A673 (cell line): ENCODE measurements at regions not wholly inside any gene's neighbourhood (a gene's known extent, or its start where the extent isn't known, plus 50 kb on each side); places are given as distances from the start of the nearest gene placed in this dataset.

ENCODE experiments used
- BruUV-seq: library from RNA; stranded (reverse); fragments of 400-500 nt; replicated peaks from 2 replicates; lab custom pipeline; 2021; lab: Mats Ljungman, UMichigan
- CTCF ChIA-PET: fragments of 300-600 bp; sonication (Branson Sonifier 250); formaldehyde crosslinking; loops from one replicate; lab custom pipeline; 2022; ENCODE audit warnings: antibody characterized with exemption; lab: Charles Lee
- POLR2A ChIA-PET: fragments of 300-600 bp; sonication (Branson Sonifier 250); formaldehyde crosslinking; loops from one replicate; lab custom pipeline; 2022; ENCODE audit warnings: antibody characterized with exemption; ENCODE audit not compliant: low non-redundant PET; lab: Charles Lee
- DNase-seq: peaks from one replicate; pipeline ENCODE4 v3.0.0-alpha.2; 2015; ENCODE audit warnings: low spot score
- H3K27ac ChIP-seq: fragments of 200-600 bp; sonication (generic); 2 replicates; pipeline ENCODE4 v1.5.1; 2016; ENCODE audit warnings: mixed run types, low read depth, mild to moderate bottlenecking, mixed read lengths, antibody characterized with exemption, low read length; ENCODE audit not compliant: poor library complexity, severe bottlenecking
- H3K27me3 ChIP-seq: fragments of 200-600 bp; sonication (generic); replicated peaks from 2 replicates; pipeline ENCODE4 v1.6.1; 2017; ENCODE audit warnings: mixed run types, low read depth, mild to moderate bottlenecking, mixed read lengths, antibody characterized with exemption, low read length; ENCODE audit not compliant: insufficient read depth, poor library complexity
- H3K36me3 ChIP-seq: fragments of 200-600 bp; sonication (generic); 2 replicates; pipeline ENCODE4 v1.6.1; 2016; ENCODE audit warnings: mixed run types, mild to moderate bottlenecking, mixed read lengths, antibody characterized with exemption, low read length; ENCODE audit not compliant: insufficient read depth, poor library complexity, severe bottlenecking
- H3K4me1 ChIP-seq: fragments of 200-600 bp; sonication (generic); 2 replicates; pipeline ENCODE4 v1.6.1; 2017; ENCODE audit warnings: mixed run types, mild to moderate bottlenecking, mixed read lengths, antibody characterized with exemption, low read length; ENCODE audit not compliant: insufficient read depth, poor library complexity, severe bottlenecking
- H3K4me3 ChIP-seq: fragments of 200-600 bp; sonication (generic); 2 replicates; pipeline ENCODE4 v1.5.1; 2016; ENCODE audit warnings: low read depth, mixed run types, mild to moderate bottlenecking, mixed read lengths, low read length; ENCODE audit not compliant: poor library complexity, severe bottlenecking
- H3K9me3 ChIP-seq: fragments of 200-600 bp; sonication (generic); 2 replicates; pipeline ENCODE4 v1.6.1; 2016; ENCODE audit warnings: mixed run types, low read depth, mild to moderate bottlenecking, mixed read lengths, antibody characterized with exemption, low read length; ENCODE audit not compliant: poor library complexity, severe bottlenecking
- EZH2 ChIP-seq: fragments of 200-600 bp; sonication (generic); IDR thresholded peaks from 2 replicates; pipeline ENCODE4 v1.6.1; 2017; ENCODE audit warnings: borderline replicate concordance, low read depth, mild to moderate bottlenecking, mixed read lengths, antibody characterized with exemption, low read length; ENCODE audit not compliant: poor library complexity, severe bottlenecking
- intact Hi-C: fragments of 100-400 bp; cut with micrococcal nuclease; formaldehyde crosslinking; loops from one replicate; pipeline ENCODE4 v1.10.0; 2022; ENCODE audit not compliant: unreplicated experiment
- TF ChIP-seq, protein P1 (sequence below): fragments of 300-800, 200-600 bp; sonication (generic); conservative IDR thresholded peaks from 2 replicates; pipeline ENCODE4 v1.5.1; 2017; ENCODE audit warnings: low read depth, mild to moderate bottlenecking, antibody characterized with exemption, low read length, moderate library complexity, mixed read lengths

DNA sequence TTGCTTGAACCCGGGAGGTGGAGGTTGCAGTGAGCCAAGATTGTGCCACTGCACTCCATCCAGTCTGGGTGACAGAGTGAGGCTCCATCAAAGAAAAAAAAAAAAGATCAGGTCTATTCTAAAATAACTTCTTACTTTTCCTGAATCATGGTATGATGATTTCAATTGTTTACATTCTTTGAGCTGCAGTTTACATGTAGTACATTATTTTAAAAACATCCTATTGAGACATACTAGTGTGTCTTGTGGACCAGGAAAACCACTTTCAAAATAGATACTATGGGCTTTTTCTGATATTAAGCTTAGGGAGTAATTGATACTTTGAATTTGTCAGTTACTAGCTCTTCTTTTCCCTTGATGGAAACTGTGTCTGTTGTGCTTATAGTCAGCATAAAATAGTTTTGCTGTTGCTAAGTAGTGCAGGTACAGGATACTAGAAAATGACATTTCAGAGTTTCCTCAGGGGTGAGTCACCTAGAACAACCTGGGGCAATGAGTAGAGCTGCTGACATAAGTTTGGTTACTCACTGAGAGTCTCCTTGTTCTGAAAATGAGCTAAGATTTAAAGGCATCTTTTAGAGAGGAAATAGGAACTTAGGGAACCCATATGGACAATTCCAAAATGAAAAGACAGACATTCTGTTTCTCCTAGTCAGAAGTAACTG is 53.2 kb upstream of the C4orf54 start:
- Histone ChIP-seq H3K36me3 (no peaks in the 10 kb centered on the region), H3K9me3 (no peaks in the 10 kb centered on the region), H3K4me3 (no peak overlapping the region), H3K27me3 (peaks cover 21% of the 10 kb centered on the region), H3K4me1 (no peaks in the 10 kb centered on the region), H3K27ac (no peak overlapping the region)
- TF ChIP-seq EZH2 = no peak
- TF ChIP-seq, protein P1, sequence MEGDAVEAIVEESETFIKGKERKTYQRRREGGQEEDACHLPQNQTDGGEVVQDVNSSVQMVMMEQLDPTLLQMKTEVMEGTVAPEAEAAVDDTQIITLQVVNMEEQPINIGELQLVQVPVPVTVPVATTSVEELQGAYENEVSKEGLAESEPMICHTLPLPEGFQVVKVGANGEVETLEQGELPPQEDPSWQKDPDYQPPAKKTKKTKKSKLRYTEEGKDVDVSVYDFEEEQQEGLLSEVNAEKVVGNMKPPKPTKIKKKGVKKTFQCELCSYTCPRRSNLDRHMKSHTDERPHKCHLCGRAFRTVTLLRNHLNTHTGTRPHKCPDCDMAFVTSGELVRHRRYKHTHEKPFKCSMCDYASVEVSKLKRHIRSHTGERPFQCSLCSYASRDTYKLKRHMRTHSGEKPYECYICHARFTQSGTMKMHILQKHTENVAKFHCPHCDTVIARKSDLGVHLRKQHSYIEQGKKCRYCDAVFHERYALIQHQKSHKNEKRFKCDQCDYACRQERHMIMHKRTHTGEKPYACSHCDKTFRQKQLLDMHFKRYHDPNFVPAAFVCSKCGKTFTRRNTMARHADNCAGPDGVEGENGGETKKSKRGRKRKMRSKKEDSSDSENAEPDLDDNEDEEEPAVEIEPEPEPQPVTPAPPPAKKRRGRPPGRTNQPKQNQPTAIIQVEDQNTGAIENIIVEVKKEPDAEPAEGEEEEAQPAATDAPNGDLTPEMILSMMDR = no peak
- BruUV-seq = no TSS peak
- ChIA-PET POLR2A (no interaction called here), CTCF (no interaction called here)
- no peak for DNase-seq
- intact Hi-C loops = no loop called here

DNA sequence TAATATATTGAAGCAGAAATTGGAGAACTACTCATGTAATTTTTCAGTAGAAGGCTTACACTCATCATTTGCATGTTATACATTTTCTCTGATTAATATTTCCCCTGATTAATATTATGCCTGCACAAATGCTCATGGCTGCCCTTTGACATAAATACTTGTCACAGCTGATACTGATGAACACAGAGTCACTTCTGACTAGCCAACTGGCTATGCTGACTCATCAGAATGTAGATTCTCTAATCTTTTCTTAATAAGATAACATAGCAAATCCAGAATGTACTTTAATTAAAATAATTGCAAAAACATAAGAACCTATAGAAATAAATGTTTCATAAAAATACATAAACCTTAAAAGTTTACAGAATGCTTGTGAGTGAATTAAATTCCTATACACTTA is 52.4 kb upstream of the C4orf54 start:
- Histone ChIP-seq H3K9me3 (no peaks in the 10 kb centered on the region), H3K36me3 (no peaks in the 10 kb centered on the region), H3K4me1 (no peaks in the 10 kb centered on the region), H3K27me3 (peaks cover 21% of the 10 kb centered on the region), H3K4me3 (no peak overlapping the region), H3K27ac (no peak overlapping the region)
- POLR2A ChIA-PET = no interaction called here
- intact Hi-C loops = no loop called here
- DNase-seq = no peak
- BruUV-seq = no TSS peak
- CTCF ChIA-PET = interaction anchor here (0.5 kb wide), 1 partner anchor 183 kb away, joined by 6 read pairs; no protein-coding TSS in a partner anchor
- no peak for TF ChIP-seq EZH2
- TF ChIP-seq, protein P1 = no peak

DNA sequence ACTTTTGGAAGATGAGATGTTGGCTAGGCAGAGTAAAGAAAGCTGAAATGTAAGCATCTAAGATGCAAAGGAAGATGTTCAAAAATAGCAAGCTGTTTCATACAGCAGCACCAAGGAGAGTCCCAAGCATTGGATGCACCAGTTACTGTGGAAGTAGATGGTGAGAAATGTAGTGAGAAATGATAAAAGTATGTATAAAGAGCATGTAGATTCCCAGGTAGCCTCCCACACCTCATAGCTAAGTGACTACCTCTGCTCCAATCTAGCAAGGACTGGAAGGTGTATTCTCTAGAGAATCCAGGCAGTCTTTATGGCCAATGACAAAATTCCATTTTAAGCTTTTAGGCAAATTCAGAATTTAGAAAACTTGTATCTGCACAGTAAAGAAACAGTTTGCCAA is 50.9 kb upstream of the C4orf54 start:
- no peaks in the 10 kb centered on the region for H3K9me3 ChIP-seq
- TF ChIP-seq EZH2 = no peak
- TF ChIP-seq, protein P1 = no peak
- ChIA-PET POLR2A (no interaction called here), CTCF (no interaction called here)
- H3K27ac ChIP-seq = no peak overlapping the region
- no peak overlapping the region for H3K4me3 ChIP-seq
- intact Hi-C loops = no loop called here
- DNase-seq = no peak
- no TSS peak for BruUV-seq
- peaks cover 13% of the 10 kb centered on the region for H3K27me3 ChIP-seq
- no peaks in the 10 kb centered on the region for H3K4me1 ChIP-seq
- no peaks in the 10 kb centered on the region for H3K36me3 ChIP-seq
